ENCODE measurements at regions not wholly inside any gene's neighbourhood (a gene's known extent, or its start where the extent isn't known, plus 50 kb on each side); places are given as distances from the start of the nearest gene placed in this dataset.

- no peak for TF ChIP-seq CTCF (IDR thresholded peaks at IDR 0.05)
- no peak for TF ChIP-seq POLR2A (IDR thresholded peaks at IDR 0.05)
- no peak for TF ChIP-seq EP300 (IDR thresholded peaks at IDR 0.05)
Measured at GRCh38 chr10:53122281-53122680, 349.7 kb upstream of the MBL2 start.
